NT2/D1 (cell line): ENCODE measurements at regions not wholly inside any gene's neighbourhood (a gene's known extent, or its start where the extent isn't known, plus 50 kb on each side); places are given as distances from the start of the nearest gene placed in this dataset.

Experiments
- SUZ12 ChIP-seq: IDR thresholded peaks from 2 replicates; pipeline ENCODE4 v1.6.1; 2011; ENCODE audit not compliant: insufficient read length, insufficient read depth; ENCODE audit errors: extremely low read depth
- YY1 ChIP-seq: IDR thresholded peaks from 2 replicates; pipeline ENCODE4 v1.6.1; 2011; ENCODE audit not compliant: insufficient read length, insufficient read depth

DNA sequence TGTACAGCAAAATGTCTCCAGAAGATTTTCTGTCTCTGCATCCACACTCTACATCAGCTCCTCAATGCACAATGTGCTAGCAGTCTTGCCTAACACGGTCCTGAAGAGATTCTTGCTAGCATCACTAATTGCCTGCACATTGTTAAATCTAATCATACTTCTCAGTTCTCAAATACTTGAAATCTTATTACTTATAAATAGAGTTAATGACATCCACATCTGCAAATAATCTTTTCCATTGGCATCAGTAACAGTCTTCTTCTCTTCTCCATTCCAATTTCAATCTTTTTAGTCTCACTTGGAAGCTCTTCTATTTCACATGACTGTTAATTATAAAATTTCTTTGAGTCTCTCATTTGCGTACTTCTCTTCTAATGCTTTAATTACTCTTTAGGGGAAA, 630.5 kb upstream of the SLITRK6 start:
- TF ChIP-seq SUZ12 (no peak), YY1 (no peak)
